ENCODE measurements at regions not wholly inside any gene's neighbourhood (a gene's known extent, or its start where the extent isn't known, plus 50 kb on each side); places are given as distances from the start of the nearest gene placed in this dataset.

DNA sequence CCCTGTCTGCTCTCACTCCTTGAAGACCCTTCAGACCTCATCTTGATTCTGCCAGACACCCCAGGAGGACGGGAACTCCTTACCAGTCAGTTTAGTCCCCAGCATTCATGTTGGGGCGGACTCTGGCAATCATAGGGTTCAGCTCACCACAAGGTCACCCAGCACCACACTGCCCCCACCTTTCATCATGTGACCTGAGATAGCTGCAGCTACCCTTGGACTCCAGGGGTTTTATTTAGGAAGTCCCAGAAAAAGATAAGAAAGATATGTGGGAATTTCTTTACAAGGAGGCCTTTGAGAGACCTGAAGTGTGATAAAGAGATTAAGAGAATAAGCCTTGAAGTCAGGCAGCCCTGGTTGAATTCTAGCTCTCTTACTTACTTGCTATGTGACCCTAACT, 59.8 kb upstream of the NLK start:
- TF ChIP-seq, protein P1, sequence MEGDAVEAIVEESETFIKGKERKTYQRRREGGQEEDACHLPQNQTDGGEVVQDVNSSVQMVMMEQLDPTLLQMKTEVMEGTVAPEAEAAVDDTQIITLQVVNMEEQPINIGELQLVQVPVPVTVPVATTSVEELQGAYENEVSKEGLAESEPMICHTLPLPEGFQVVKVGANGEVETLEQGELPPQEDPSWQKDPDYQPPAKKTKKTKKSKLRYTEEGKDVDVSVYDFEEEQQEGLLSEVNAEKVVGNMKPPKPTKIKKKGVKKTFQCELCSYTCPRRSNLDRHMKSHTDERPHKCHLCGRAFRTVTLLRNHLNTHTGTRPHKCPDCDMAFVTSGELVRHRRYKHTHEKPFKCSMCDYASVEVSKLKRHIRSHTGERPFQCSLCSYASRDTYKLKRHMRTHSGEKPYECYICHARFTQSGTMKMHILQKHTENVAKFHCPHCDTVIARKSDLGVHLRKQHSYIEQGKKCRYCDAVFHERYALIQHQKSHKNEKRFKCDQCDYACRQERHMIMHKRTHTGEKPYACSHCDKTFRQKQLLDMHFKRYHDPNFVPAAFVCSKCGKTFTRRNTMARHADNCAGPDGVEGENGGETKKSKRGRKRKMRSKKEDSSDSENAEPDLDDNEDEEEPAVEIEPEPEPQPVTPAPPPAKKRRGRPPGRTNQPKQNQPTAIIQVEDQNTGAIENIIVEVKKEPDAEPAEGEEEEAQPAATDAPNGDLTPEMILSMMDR (IDR thresholded peaks at IDR 0.05) = no peak
- TF ChIP-seq POLR2A (IDR thresholded peaks at IDR 0.05) = no peak
- TF ChIP-seq POLR2AphosphoS5 (IDR thresholded peaks at IDR 0.05) = no peak

All from stomach (tissue), 4 donors.